ENCODE measurements at regions not wholly inside any gene's neighbourhood (a gene's known extent, or its start where the extent isn't known, plus 50 kb on each side); places are given as distances from the start of the nearest gene placed in this dataset.

- WGBS, 2 donors: 61 to 67% methylated on average over 1 of the region's 1 CpG
- intact Hi-C loops (cut with DNase I): no loop called here
- Histone ChIP-seq H3K4me1 (ENCODE audit: control insufficient read depth in 1 of 2, insufficient read depth in 2 of 2, low read length in 2 of 2) (no peaks in the 10 kb centered on the region), H3K9me3 (ENCODE audit: control insufficient read depth, low read length) (no peaks in the 10 kb centered on the region), H3K27me3 (ENCODE audit: control insufficient read depth in 1 of 2, insufficient read depth in 2 of 2, low read length in 1 of 2) (no peaks in the 10 kb centered on the region), H3K27ac (ENCODE audit: low read depth in 1 of 2, low read length in 2 of 2) (no peak overlapping the region), H3K36me3 (ENCODE audit: control insufficient read depth in 1 of 2, insufficient read depth in 2 of 2, low read length in 1 of 2) (no peaks in the 10 kb centered on the region), H3K4me3 (ENCODE audit: low read length in 2 of 2) (no peak overlapping the region)
- DNase-seq: no peak
- no peak for ATAC-seq (ENCODE audit: low FRiP score)
These were observed 1054.4 kb downstream of the XPNPEP1 start for GRCh38 chr10:108868881-108869280.

GRCh38 chr10:108862676-108863350 is 1060.5 kb downstream of the XPNPEP1 start:
- WGBS, 2 donors: 35 to 45% methylated on average over 3 of the region's 3 CpGs
- intact Hi-C loops (cut with DNase I): no loop called here
- Histone ChIP-seq H3K4me3 (ENCODE audit: low read length in 2 of 2) (no peak overlapping the region), H3K4me1 (ENCODE audit: control insufficient read depth in 1 of 2, insufficient read depth in 2 of 2, low read length in 2 of 2) (no peaks in the 10 kb centered on the region), H3K9me3 (ENCODE audit: control insufficient read depth, low read length) (no peaks in the 10 kb centered on the region), H3K27me3 (ENCODE audit: control insufficient read depth in 1 of 2, insufficient read depth in 2 of 2, low read length in 1 of 2) (no peaks in the 10 kb centered on the region), H3K27ac (ENCODE audit: low read depth in 1 of 2, low read length in 2 of 2) (no peak overlapping the region), H3K36me3 (ENCODE audit: control insufficient read depth in 1 of 2, insufficient read depth in 2 of 2, low read length in 1 of 2) (no peaks in the 10 kb centered on the region)
- ATAC-seq (ENCODE audit: low FRiP score) (no peak), DNase-seq (no peak)

- no peaks in the 10 kb centered on the region for H3K9me3 ChIP-seq (ENCODE audit: control insufficient read depth, low read length)
- no peak overlapping the region for H3K4me3 ChIP-seq (ENCODE audit: low read length in 2 of 2)
- H3K36me3 ChIP-seq (ENCODE audit: control insufficient read depth in 1 of 2, insufficient read depth in 2 of 2, low read length in 1 of 2): no peaks in the 10 kb centered on the region
- DNase-seq (no peak), ATAC-seq (ENCODE audit: low FRiP score) (no peak)
- no peaks in the 10 kb centered on the region for H3K4me1 ChIP-seq (ENCODE audit: control insufficient read depth in 1 of 2, insufficient read depth in 2 of 2, low read length in 2 of 2)
- intact Hi-C loops (cut with DNase I): no loop called here
- no peak overlapping the region for H3K27ac ChIP-seq (ENCODE audit: low read depth in 1 of 2, low read length in 2 of 2)
- 71% methylated on average over 5 of the region's 5 CpGs for WGBS, 2 donors
- no peaks in the 10 kb centered on the region for H3K27me3 ChIP-seq (ENCODE audit: control insufficient read depth in 1 of 2, insufficient read depth in 2 of 2, low read length in 1 of 2)
These were observed 1062.0 kb downstream of the XPNPEP1 start for GRCh38 chr10:108861181-108861754.

- ATAC-seq (ENCODE audit: low FRiP score) (no peak), DNase-seq (no peak)
- Histone ChIP-seq H3K27ac (ENCODE audit: low read depth in 1 of 2, low read length in 2 of 2) (no peak overlapping the region), H3K9me3 (ENCODE audit: control insufficient read depth, low read length) (no peaks in the 10 kb centered on the region), H3K4me3 (ENCODE audit: low read length in 2 of 2) (no peak overlapping the region), H3K36me3 (ENCODE audit: control insufficient read depth in 1 of 2, insufficient read depth in 2 of 2, low read length in 1 of 2) (no peaks in the 10 kb centered on the region), H3K4me1 (ENCODE audit: control insufficient read depth in 1 of 2, insufficient read depth in 2 of 2, low read length in 2 of 2) (peaks cover 0 to 2% of the 10 kb centered on the region in 2 donors), H3K27me3 (ENCODE audit: control insufficient read depth in 1 of 2, insufficient read depth in 2 of 2, low read length in 1 of 2) (no peaks in the 10 kb centered on the region)
- intact Hi-C loops (cut with DNase I): no loop called here
- WGBS, 2 donors: 80 to 86% methylated on average over 4 of the region's 4 CpGs
These were observed 1071.1 kb downstream of the XPNPEP1 start for GRCh38 chr10:108852211-108852610.

- no peak for DNase-seq
- intact Hi-C loops (cut with DNase I): no loop called here
- H3K4me3 ChIP-seq (ENCODE audit: low read length in 2 of 2): no peak overlapping the region
- no peaks in the 10 kb centered on the region for H3K9me3 ChIP-seq (ENCODE audit: control insufficient read depth, low read length)
- no peak overlapping the region for H3K27ac ChIP-seq (ENCODE audit: low read depth in 1 of 2, low read length in 2 of 2)
- H3K27me3 ChIP-seq (ENCODE audit: control insufficient read depth in 1 of 2, insufficient read depth in 2 of 2, low read length in 1 of 2): no peaks in the 10 kb centered on the region
- no peak for ATAC-seq (ENCODE audit: low FRiP score)
- 93% methylated on average over 1 of the region's 1 CpG for WGBS, 2 donors
- no peaks in the 10 kb centered on the region for H3K36me3 ChIP-seq (ENCODE audit: control insufficient read depth in 1 of 2, insufficient read depth in 2 of 2, low read length in 1 of 2)
- peaks cover 0 to 2% of the 10 kb centered on the region in 2 donors for H3K4me1 ChIP-seq (ENCODE audit: control insufficient read depth in 1 of 2, insufficient read depth in 2 of 2, low read length in 2 of 2)
These were observed 1073.0 kb downstream of the XPNPEP1 start for GRCh38 chr10:108850138-108850854.

GRCh38 chr10:108849688-108850087 is 1073.6 kb downstream of the XPNPEP1 start:
- H3K9me3 ChIP-seq (ENCODE audit: control insufficient read depth, low read length): no peaks in the 10 kb centered on the region
- no peak for ATAC-seq (ENCODE audit: low FRiP score)
- intact Hi-C loops (cut with DNase I): no loop called here
- H3K36me3 ChIP-seq (ENCODE audit: control insufficient read depth in 1 of 2, insufficient read depth in 2 of 2, low read length in 1 of 2): no peaks in the 10 kb centered on the region
- H3K4me1 ChIP-seq (ENCODE audit: control insufficient read depth in 1 of 2, insufficient read depth in 2 of 2, low read length in 2 of 2): peaks cover 0 to 2% of the 10 kb centered on the region in 2 donors
- no peak for DNase-seq
- no peaks in the 10 kb centered on the region for H3K27me3 ChIP-seq (ENCODE audit: control insufficient read depth in 1 of 2, insufficient read depth in 2 of 2, low read length in 1 of 2)
- no peak overlapping the region for H3K27ac ChIP-seq (ENCODE audit: low read depth in 1 of 2, low read length in 2 of 2)
- WGBS, 2 donors: 76 to 80% methylated on average over 2 of the region's 2 CpGs
- H3K4me3 ChIP-seq (ENCODE audit: low read length in 2 of 2): no peak overlapping the region

GRCh38 chr10:108849186-108849585 is 1074.1 kb downstream of the XPNPEP1 start:
- DNase-seq (no peak), ATAC-seq (ENCODE audit: low FRiP score) (no peak)
- H3K36me3 ChIP-seq (ENCODE audit: control insufficient read depth in 1 of 2, insufficient read depth in 2 of 2, low read length in 1 of 2): no peaks in the 10 kb centered on the region
- H3K27ac ChIP-seq (ENCODE audit: low read depth in 1 of 2, low read length in 2 of 2): no peak overlapping the region
- peaks cover 0 to 2% of the 10 kb centered on the region in 2 donors for H3K4me1 ChIP-seq (ENCODE audit: control insufficient read depth in 1 of 2, insufficient read depth in 2 of 2, low read length in 2 of 2)
- H3K9me3 ChIP-seq (ENCODE audit: control insufficient read depth, low read length): no peaks in the 10 kb centered on the region
- no peaks in the 10 kb centered on the region for H3K27me3 ChIP-seq (ENCODE audit: control insufficient read depth in 1 of 2, insufficient read depth in 2 of 2, low read length in 1 of 2)
- intact Hi-C loops (cut with DNase I): no loop called here
- no peak overlapping the region for H3K4me3 ChIP-seq (ENCODE audit: low read length in 2 of 2)

GRCh38 chr10:108848046-108848445 is 1075.3 kb downstream of the XPNPEP1 start:
- intact Hi-C loops (cut with DNase I): no loop called here
- 37 to 43% methylated on average over 1 of the region's 1 CpG for WGBS, 2 donors
- Histone ChIP-seq H3K36me3 (ENCODE audit: control insufficient read depth in 1 of 2, insufficient read depth in 2 of 2, low read length in 1 of 2) (no peaks in the 10 kb centered on the region), H3K4me1 (ENCODE audit: control insufficient read depth in 1 of 2, insufficient read depth in 2 of 2, low read length in 2 of 2) (peaks cover 0 to 2% of the 10 kb centered on the region in 2 donors), H3K27me3 (ENCODE audit: control insufficient read depth in 1 of 2, insufficient read depth in 2 of 2, low read length in 1 of 2) (no peaks in the 10 kb centered on the region), H3K9me3 (ENCODE audit: control insufficient read depth, low read length) (no peaks in the 10 kb centered on the region), H3K4me3 (ENCODE audit: low read length in 2 of 2) (no peak overlapping the region), H3K27ac (ENCODE audit: low read depth in 1 of 2, low read length in 2 of 2) (no peak overlapping the region)
- no peak for ATAC-seq (ENCODE audit: low FRiP score)
- DNase-seq: no peak

GRCh38 chr10:108840944-108841343 is 1082.4 kb downstream of the XPNPEP1 start:
- DNase-seq (no peak), ATAC-seq (ENCODE audit: low FRiP score) (no peak)
- no peaks in the 10 kb centered on the region for H3K9me3 ChIP-seq (ENCODE audit: control insufficient read depth, low read length)
- WGBS, 2 donors: 75 to 81% methylated on average over 3 of the region's 3 CpGs
- no peak overlapping the region for H3K4me3 ChIP-seq (ENCODE audit: low read length in 2 of 2)
- H3K27me3 ChIP-seq (ENCODE audit: control insufficient read depth in 1 of 2, insufficient read depth in 2 of 2, low read length in 1 of 2): no peaks in the 10 kb centered on the region
- no peaks in the 10 kb centered on the region for H3K4me1 ChIP-seq (ENCODE audit: control insufficient read depth in 1 of 2, insufficient read depth in 2 of 2, low read length in 2 of 2)
- H3K27ac ChIP-seq (ENCODE audit: low read depth in 1 of 2, low read length in 2 of 2): no peak overlapping the region
- no peaks in the 10 kb centered on the region for H3K36me3 ChIP-seq (ENCODE audit: control insufficient read depth in 1 of 2, insufficient read depth in 2 of 2, low read length in 1 of 2)
- intact Hi-C loops (cut with DNase I): no loop called here
